IMR-90 (cell line): ENCODE measurements at regions not wholly inside any gene's neighbourhood (a gene's known extent, or its start where the extent isn't known, plus 50 kb on each side); places are given as distances from the start of the nearest gene placed in this dataset.

Experiments
- ATAC-seq: fragments of 200-7000 bp; cut with Tn5 transposase; 2 replicates; pipeline ENCODE4 v1.9.1; 2020; ENCODE audit warnings: low read depth, mild to moderate bottlenecking, moderate library complexity
- BruUV-seq: library from RNA; stranded (reverse); fragments of 400-500 nt; replicated peaks from 2 replicates; lab custom pipeline; 2021; lab: Mats Ljungman, UMichigan
- CTCF ChIA-PET: fragments of 300-600 bp; formaldehyde crosslinking; extraction: SDS; loops from one replicate; lab custom pipeline; 2021; ENCODE audit warnings: antibody characterized with exemption; lab: Yijun Ruan, JAX
- POLR2A ChIA-PET: fragments of 300-600 bp; sonication (Branson Sonifier 250); formaldehyde crosslinking; loops from one replicate; lab custom pipeline; 2022; ENCODE audit warnings: antibody characterized with exemption; ENCODE audit not compliant: unreplicated experiment; lab: Charles Lee
- DNase-seq: peaks from one replicate; pipeline ENCODE4 v3.0.0; 2013
- H2AFZ ChIP-seq: replicated peaks from 2 replicates; pipeline ENCODE3; 2013; ENCODE audit warnings: low read length, mild to moderate bottlenecking; ENCODE audit not compliant: poor library complexity
- H2AK5ac ChIP-seq: 2 replicates; pipeline ENCODE4 v1.6.1; 2013; ENCODE audit warnings: low read depth, low read length, inconsistent platforms
- H2AK9ac ChIP-seq: replicated peaks from 2 replicates; pipeline ENCODE3; 2013; ENCODE audit warnings: mild to moderate bottlenecking, low read depth, low read length, moderate library complexity; ENCODE audit not compliant: poor library complexity
- H2BK120ac ChIP-seq: 2 replicates; pipeline ENCODE4 v1.6.1; 2013; ENCODE audit warnings: low read depth, low read length, inconsistent platforms
- H2BK15ac ChIP-seq: 3 replicates; pipeline ENCODE4 v1.6.1; 2013; ENCODE audit warnings: low read depth, low read length, inconsistent platforms
- H2BK20ac ChIP-seq: 2 replicates; pipeline ENCODE4 v1.6.1; 2013; ENCODE audit warnings: low read depth, mild to moderate bottlenecking, inconsistent platforms, low read length, moderate library complexity
- H2BK5ac ChIP-seq: 2 replicates; pipeline ENCODE4 v1.6.1; 2013; ENCODE audit warnings: mild to moderate bottlenecking, low read depth, low read length, inconsistent platforms; ENCODE audit not compliant: poor library complexity, severe bottlenecking
- H3K14ac ChIP-seq: replicated peaks from 2 replicates; pipeline ENCODE4 v1.6.1; 2013; ENCODE audit warnings: low read depth, low read length, inconsistent platforms
- H3K18ac ChIP-seq: 2 replicates; pipeline ENCODE4 v1.6.1; 2013; ENCODE audit warnings: low read depth, low read length, control low read depth
- H3K23ac ChIP-seq: 2 replicates; pipeline ENCODE4 v1.6.1; 2013; ENCODE audit warnings: low read depth, low read length, inconsistent platforms
- H3K27ac ChIP-seq: 2 replicates; pipeline ENCODE4 v1.5.1; 2013; ENCODE audit warnings: mild to moderate bottlenecking, control low read depth, low read length; ENCODE audit not compliant: insufficient read depth
- H3K27me3 ChIP-seq: 2 replicates; pipeline ENCODE4 v1.6.1; 2013; ENCODE audit warnings: low read length; ENCODE audit not compliant: control insufficient read depth, insufficient read depth
- H3K36me3 ChIP-seq: 2 replicates; pipeline ENCODE4 v1.6.1; 2013; ENCODE audit warnings: low read length, mixed read lengths; ENCODE audit not compliant: control insufficient read depth, insufficient read depth
- H3K4ac ChIP-seq: 2 replicates; pipeline ENCODE4 v1.6.1; 2013; ENCODE audit warnings: low read depth, low read length, inconsistent platforms
- H3K4me1 ChIP-seq: 2 replicates; pipeline ENCODE4 v1.6.1; 2013; ENCODE audit warnings: low read length, mixed read lengths; ENCODE audit not compliant: control insufficient read depth, insufficient read depth
- H3K4me2 ChIP-seq: 2 replicates; pipeline ENCODE4 v1.6.1; 2013; ENCODE audit warnings: low read depth, mild to moderate bottlenecking, control low read depth, low read length, moderate library complexity
- H3K4me3 ChIP-seq: 2 replicates; pipeline ENCODE4 v1.5.1; 2013; ENCODE audit warnings: low read depth, mild to moderate bottlenecking, control low read depth, low read length, moderate library complexity; ENCODE audit not compliant: insufficient read depth
- H3K56ac ChIP-seq: 2 replicates; pipeline ENCODE4 v1.6.1; 2013; ENCODE audit warnings: low read length, inconsistent platforms; ENCODE audit not compliant: insufficient read depth; ENCODE audit errors: extremely low read depth
- H3K79me1 ChIP-seq, 2 experiments: 2 replicates each; pipeline ENCODE4 v1.6.1; 2013; ENCODE audit warnings: low read length in 2 of 2, inconsistent platforms in 1 of 2, low read depth in 1 of 2
- H3K9ac ChIP-seq: 2 replicates; pipeline ENCODE4 v1.6.1; 2013; ENCODE audit warnings: low read depth, low read length, control low read depth
- H3K9me1 ChIP-seq: 2 replicates; pipeline ENCODE4 v1.6.1; 2013; ENCODE audit warnings: low read length, inconsistent platforms; ENCODE audit not compliant: insufficient read depth
- H3K9me3 ChIP-seq: 2 replicates; pipeline ENCODE4 v1.6.1; 2013; ENCODE audit warnings: low read length; ENCODE audit not compliant: control insufficient read depth, insufficient read depth
- H4K20me1 ChIP-seq: 2 replicates; pipeline ENCODE4 v1.6.1; 2013; ENCODE audit warnings: low read length, inconsistent platforms; ENCODE audit not compliant: insufficient read depth
- H4K5ac ChIP-seq: 2 replicates; pipeline ENCODE4 v1.6.1; 2013; ENCODE audit warnings: mild to moderate bottlenecking, low read depth, low read length, control low read depth
- H4K8ac ChIP-seq, 2 experiments: 2 replicates each; pipeline ENCODE4 v1.6.1; 2013; ENCODE audit warnings: low read depth in 2 of 2, low read length in 2 of 2, control low read depth in 1 of 2, inconsistent platforms in 1 of 2
- H4K91ac ChIP-seq: 2 replicates; pipeline ENCODE4 v1.6.1; 2013; ENCODE audit warnings: low read depth, low read length, inconsistent platforms; ENCODE audit not compliant: insufficient read depth
- BHLHE40 ChIP-seq: fragments of 150-350 bp; IDR thresholded peaks from 2 replicates; pipeline ENCODE4 v1.6.1; 2016; ENCODE audit warnings: mild to moderate bottlenecking, low read depth, low read length
- CEBPB ChIP-seq: IDR thresholded peaks from 2 replicates; pipeline ENCODE4 v1.6.1; 2012; ENCODE audit warnings: low read depth, low read length, improper control_type of control experiment
- CHD1 ChIP-seq: IDR thresholded peaks from 2 replicates; pipeline ENCODE4 v1.6.1; 2012; ENCODE audit warnings: low read depth, low read length, improper control_type of control experiment
- CTCF ChIP-seq: conservative IDR thresholded peaks from 2 replicates; pipeline ENCODE4 v1.5.1; 2012; ENCODE audit warnings: mild to moderate bottlenecking, low read depth, low read length, improper control_type of control experiment
- FOS ChIP-seq: fragments of 150-350 bp; IDR thresholded peaks from 2 replicates; pipeline ENCODE4 v1.6.1; 2016; ENCODE audit warnings: low read depth, low read length
- MAFK ChIP-seq: IDR thresholded peaks from 2 replicates; pipeline ENCODE4 v1.6.1; 2012; ENCODE audit warnings: low read depth, low read length, improper control_type of control experiment
- MAZ ChIP-seq: IDR thresholded peaks from 2 replicates; pipeline ENCODE4 v1.6.1; 2012; ENCODE audit warnings: low read depth, mild to moderate bottlenecking, low read length, improper control_type of control experiment, moderate library complexity, borderline replicate concordance
- MXI1 ChIP-seq: IDR thresholded peaks from 2 replicates; pipeline ENCODE4 v1.6.1; 2012; ENCODE audit warnings: low read depth, mild to moderate bottlenecking, low read length, moderate library complexity, borderline replicate concordance
- NFE2L2 ChIP-seq: fragments of 150-350 bp; IDR thresholded peaks from 2 replicates; pipeline ENCODE4 v1.6.1; 2016; ENCODE audit warnings: low read depth, mild to moderate bottlenecking, low read length
- POLR2A ChIP-seq: IDR thresholded peaks from 2 replicates; pipeline ENCODE4 v1.6.1; 2012; ENCODE audit warnings: mild to moderate bottlenecking, low read depth, low read length
- RAD21 ChIP-seq: IDR thresholded peaks from 2 replicates; pipeline ENCODE4 v1.6.1; 2012; ENCODE audit warnings: low read length, improper control_type of control experiment
- RCOR1 ChIP-seq: IDR thresholded peaks from 2 replicates; pipeline ENCODE4 v1.6.1; 2012; ENCODE audit warnings: mild to moderate bottlenecking, low read length, improper control_type of control experiment; ENCODE audit not compliant: insufficient replicate concordance
- RFX5 ChIP-seq: IDR thresholded peaks from 2 replicates; pipeline ENCODE4 v1.8.0; 2012; ENCODE audit warnings: low read depth, mild to moderate bottlenecking, low read length, moderate library complexity
- SMC3 ChIP-seq: fragments of 150-350 bp; IDR thresholded peaks from 2 replicates; pipeline ENCODE4 v1.6.1; 2016; ENCODE audit warnings: low read depth, mild to moderate bottlenecking, antibody characterized with exemption, low read length, moderate library complexity
- WGBS, 2 experiments: methylation state at CpG; one replicate each; pipeline versions ENCODE4 v1.1.5 to v1.1.7; 2013; ENCODE audit warnings: missing lambda C conversion rate in 2 of 2; ENCODE audit not compliant: insufficient read length in 1 of 2; ENCODE audit errors: extremely low coverage in 2 of 2; 5-methylcytosine and 5-hydroxymethylcytosine counted together
- dilution Hi-C: fragments of 300-500 bp; cut with HindIII; formaldehyde crosslinking; loops from one replicate; pipeline ENCODE4 v1.14.3; 2018; ENCODE audit warnings: low sequenced_read_pairs; ENCODE audit not compliant: unreplicated experiment
- in situ Hi-C: fragments of 300-500 bp; cut with MboI; formaldehyde crosslinking; loops from 3 replicates; pipeline ENCODE4 v1.14.3; 2019; ENCODE audit warnings: low sequenced_read_pairs, inconsistent platforms, mixed read lengths
- intact Hi-C: fragments of 100-400 bp; cut with micrococcal nuclease; formaldehyde crosslinking; loops from 2 replicates; pipeline ENCODE4 v1.10.0; 2022
- TF ChIP-seq, protein P1 (sequence below): fragments of 150-350 bp; IDR thresholded peaks from 2 replicates; pipeline ENCODE4 v1.6.1; 2017; ENCODE audit warnings: mild to moderate bottlenecking, antibody characterized with exemption, low read length, low read depth
- TF ChIP-seq, protein P2 (sequence below): fragments of 150-350 bp; IDR thresholded peaks from 2 replicates; pipeline ENCODE4 v1.6.1; 2016; ENCODE audit warnings: low read depth, mild to moderate bottlenecking, low read length, moderate library complexity, borderline replicate concordance

GRCh38 chr1:228972576-228972975 lies 237.3 kb downstream of the RHOU start:
- in situ Hi-C loops (no loop called here), intact Hi-C loops (no loop called here), dilution Hi-C loops (no loop called here)
- no peak overlapping the region for H4K8ac ChIP-seq
- H3K27me3 ChIP-seq = no peaks in the 10 kb centered on the region
- H3K18ac ChIP-seq = no peak overlapping the region
- H3K9me1 ChIP-seq = no peaks in the 10 kb centered on the region
- ATAC-seq (no peak), DNase-seq (no peak)
- no peak overlapping the region for H3K9ac ChIP-seq
- no peak overlapping the region for H3K4me2 ChIP-seq
- H3K36me3 ChIP-seq = no peaks in the 10 kb centered on the region
- ChIA-PET POLR2A (no interaction called here), CTCF (no interaction called here)
- no peak for TF ChIP-seq FOS
- TF ChIP-seq POLR2A = no peak
- no peak for TF ChIP-seq CEBPB
- TF ChIP-seq CHD1 = no peak
- TF ChIP-seq NFE2L2 = no peak
- TF ChIP-seq, protein P1, sequence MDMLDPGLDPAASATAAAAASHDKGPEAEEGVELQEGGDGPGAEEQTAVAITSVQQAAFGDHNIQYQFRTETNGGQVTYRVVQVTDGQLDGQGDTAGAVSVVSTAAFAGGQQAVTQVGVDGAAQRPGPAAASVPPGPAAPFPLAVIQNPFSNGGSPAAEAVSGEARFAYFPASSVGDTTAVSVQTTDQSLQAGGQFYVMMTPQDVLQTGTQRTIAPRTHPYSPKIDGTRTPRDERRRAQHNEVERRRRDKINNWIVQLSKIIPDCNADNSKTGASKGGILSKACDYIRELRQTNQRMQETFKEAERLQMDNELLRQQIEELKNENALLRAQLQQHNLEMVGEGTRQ = no peak
- TF ChIP-seq RAD21 = no peak
- TF ChIP-seq, protein P2, sequence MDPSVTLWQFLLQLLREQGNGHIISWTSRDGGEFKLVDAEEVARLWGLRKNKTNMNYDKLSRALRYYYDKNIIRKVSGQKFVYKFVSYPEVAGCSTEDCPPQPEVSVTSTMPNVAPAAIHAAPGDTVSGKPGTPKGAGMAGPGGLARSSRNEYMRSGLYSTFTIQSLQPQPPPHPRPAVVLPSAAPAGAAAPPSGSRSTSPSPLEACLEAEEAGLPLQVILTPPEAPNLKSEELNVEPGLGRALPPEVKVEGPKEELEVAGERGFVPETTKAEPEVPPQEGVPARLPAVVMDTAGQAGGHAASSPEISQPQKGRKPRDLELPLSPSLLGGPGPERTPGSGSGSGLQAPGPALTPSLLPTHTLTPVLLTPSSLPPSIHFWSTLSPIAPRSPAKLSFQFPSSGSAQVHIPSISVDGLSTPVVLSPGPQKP = no peak
- no peak for TF ChIP-seq CTCF
- TF ChIP-seq MXI1 = no peak
- no peak for TF ChIP-seq RCOR1
- TF ChIP-seq MAZ = no peak
- TF ChIP-seq MAFK = no peak
- no peak for TF ChIP-seq SMC3
- TF ChIP-seq RFX5 = no peak
- no peak for TF ChIP-seq BHLHE40
- H2BK15ac ChIP-seq = no peak overlapping the region
- no TSS peak for BruUV-seq
- no peak overlapping the region for H3K23ac ChIP-seq
- H2BK20ac ChIP-seq = no peak overlapping the region
- H3K27ac ChIP-seq = no peak overlapping the region
- H4K91ac ChIP-seq = no peak overlapping the region
- H3K14ac ChIP-seq = no peak overlapping the region
- no peak overlapping the region for H3K4me3 ChIP-seq
- H3K56ac ChIP-seq = no peak overlapping the region
- no peak overlapping the region for H2AK9ac ChIP-seq
- H2AFZ ChIP-seq = no peak overlapping the region
- H3K79me1 ChIP-seq = no peaks in the 10 kb centered on the region
- H3K4me1 ChIP-seq = no peaks in the 10 kb centered on the region; the same call in 1 of the 2 replicates
- H3K9me3 ChIP-seq = no peaks in the 10 kb centered on the region
- WGBS, 2 experiments = 100% methylated on average over 1 of the region's 2 CpGs; no CpG with 5 or more reads in 1 of the 2 experiments
- no peak overlapping the region for H2BK120ac ChIP-seq
- no peak overlapping the region for H2AK5ac ChIP-seq
- H2BK5ac ChIP-seq = no peak overlapping the region
- H4K20me1 ChIP-seq = no peaks in the 10 kb centered on the region
- no peak overlapping the region for H4K5ac ChIP-seq
- no peak overlapping the region for H3K4ac ChIP-seq
